SU-DHL-6 (cell line): ENCODE measurements at regions not wholly inside any gene's neighbourhood (a gene's known extent, or its start where the extent isn't known, plus 50 kb on each side); places are given as distances from the start of the nearest gene placed in this dataset.

ENCODE experiments used
- H2AFZ ChIP-seq: fragments of 200-600 bp; sonication (generic); 2 replicates; pipeline ENCODE4 v1.6.1; 2014; ENCODE audit warnings: low read depth, mild to moderate bottlenecking, moderate library complexity, mixed read lengths, antibody characterized with exemption, low read length; ENCODE audit not compliant: severe bottlenecking
- H3F3A ChIP-seq: fragments of 200-600 bp; shearing (Covaris generic); 2 replicates; pipeline ENCODE4 v1.6.0; 2016; ENCODE audit warnings: antibody characterized with exemption, mild to moderate bottlenecking; ENCODE audit not compliant: insufficient read depth
- H3K27ac ChIP-seq: fragments of 200-600 bp; sonication (generic); 2 replicates; pipeline ENCODE4 v1.5.1; 2016; ENCODE audit warnings: low read depth, mild to moderate bottlenecking, low read length, moderate library complexity, mixed read lengths
- H3K27me3 ChIP-seq: fragments of 200-600 bp; sonication (generic), shearing (Covaris generic); 2 replicates; pipeline ENCODE4 v1.6.0; 2014; ENCODE audit warnings: mild to moderate bottlenecking, low read length
- H3K36me3 ChIP-seq: fragments of 200-600 bp; sonication (generic); 2 replicates; pipeline ENCODE4 v1.6.1; 2014; ENCODE audit warnings: mild to moderate bottlenecking, low read length, mixed read lengths
- H3K4me2 ChIP-seq: fragments of 300-600, 200-600 bp; shearing (Covaris generic), sonication (generic); 2 replicates; pipeline ENCODE4 v1.6.0; 2014; ENCODE audit warnings: low read length, low read depth, mild to moderate bottlenecking; ENCODE audit not compliant: poor library complexity, severe bottlenecking
- H3K4me3 ChIP-seq: fragments of 200-600 bp; sonication (generic); 2 replicates; pipeline ENCODE4 v1.5.1; 2014; ENCODE audit warnings: antibody characterized with exemption, low read length, mild to moderate bottlenecking, mixed read lengths; ENCODE audit not compliant: insufficient read depth, poor library complexity, severe bottlenecking
- H3K79me2 ChIP-seq: fragments of 200-600 bp; sonication (generic); 2 replicates; pipeline ENCODE4 v1.6.1; 2014; ENCODE audit warnings: mild to moderate bottlenecking, low read length, moderate library complexity; ENCODE audit not compliant: insufficient read depth
- H3K9ac ChIP-seq: fragments of 200-600 bp; sonication (generic); 2 replicates; pipeline ENCODE4 v1.7.0; 2014; ENCODE audit warnings: mild to moderate bottlenecking, low read length
- H3K9me2 ChIP-seq: fragments of 200-600 bp; sonication (generic); replicated peaks from 2 replicates; pipeline ENCODE4 v1.6.1; 2014; ENCODE audit warnings: low read length; ENCODE audit not compliant: insufficient read depth
- H3K9me3 ChIP-seq: fragments of 200-600 bp; sonication (generic); 2 replicates; pipeline ENCODE4 v1.6.1; 2014; ENCODE audit warnings: low read length, mixed read lengths; ENCODE audit not compliant: insufficient read depth
- H4K20me1 ChIP-seq: fragments of 200-600 bp; sonication (generic); 2 replicates; pipeline ENCODE4 v1.6.1; 2014; ENCODE audit warnings: low read depth, mild to moderate bottlenecking, antibody characterized with exemption, low read length, moderate library complexity, mixed read lengths
- CTCF ChIP-seq: fragments of 200-600 bp; sonication (generic); IDR thresholded peaks from one replicate; pipeline ENCODE4 v1.5.1; 2017; ENCODE audit warnings: antibody characterized with exemption, mild to moderate bottlenecking, low read length, moderate library complexity; ENCODE audit not compliant: insufficient read depth, poor library complexity, severe bottlenecking
- EZH2phosphoT487 ChIP-seq: fragments of 200-600 bp; sonication (generic), shearing (Covaris generic); conservative IDR thresholded peaks from 2 replicates; pipeline ENCODE4 v1.6.1; 2018; ENCODE audit warnings: mild to moderate bottlenecking, antibody characterized with exemption, low read length, moderate library complexity, mixed read lengths

GRCh38 chr1:29563571-29563970 lies 327.2 kb downstream of the PTPRU start:
- H3K9me3 ChIP-seq: peaks cover 16% of the 10 kb centered on the region; the same call in 1 of the 2 replicates

GRCh38 chr1:29563092-29563491 lies 326.8 kb downstream of the PTPRU start:
- no peaks in the 10 kb centered on the region for H3K27me3 ChIP-seq
- no peak overlapping the region for H3K9ac ChIP-seq
- H3K27ac ChIP-seq: no peak overlapping the region
- TF ChIP-seq EZH2phosphoT487: no peak
- no peak for TF ChIP-seq CTCF
- no peaks in the 10 kb centered on the region for H3F3A ChIP-seq
- H3K36me3 ChIP-seq: no peaks in the 10 kb centered on the region
- no peaks in the 10 kb centered on the region for H3K9me2 ChIP-seq
- no peak overlapping the region for H2AFZ ChIP-seq
- no peak overlapping the region for H3K4me2 ChIP-seq
- H3K9me3 ChIP-seq: peaks cover 16% of the 10 kb centered on the region; the same call in 1 of the 2 replicates
- no peaks in the 10 kb centered on the region for H4K20me1 ChIP-seq
- no peaks in the 10 kb centered on the region for H3K79me2 ChIP-seq
- no peak overlapping the region for H3K4me3 ChIP-seq

More at GRCh38 chr1:29563571-29563970, 327.2 kb downstream of the PTPRU start:
- Histone ChIP-seq H3K36me3 (no peaks in the 10 kb centered on the region), H3F3A (no peaks in the 10 kb centered on the region), H3K4me2 (no peak overlapping the region), H3K9ac (no peak overlapping the region), H2AFZ (no peak overlapping the region), H3K4me3 (no peak overlapping the region), H3K9me2 (no peaks in the 10 kb centered on the region), H4K20me1 (no peaks in the 10 kb centered on the region), H3K27me3 (no peaks in the 10 kb centered on the region), H3K27ac (no peak overlapping the region), H3K79me2 (no peaks in the 10 kb centered on the region)
- TF ChIP-seq CTCF: no peak
- TF ChIP-seq EZH2phosphoT487: no peak

- Histone ChIP-seq H3K36me3 (no peaks in the 10 kb centered on the region), H3K27ac (no peak overlapping the region), H3K9me3 (peaks cover 10% of the 10 kb centered on the region; the same call in 1 of the 2 replicates), H3K4me3 (no peak overlapping the region), H3K9ac (no peak overlapping the region), H2AFZ (no peak overlapping the region), H3K4me2 (no peak overlapping the region), H4K20me1 (no peaks in the 10 kb centered on the region), H3K27me3 (no peaks in the 10 kb centered on the region), H3K79me2 (no peaks in the 10 kb centered on the region), H3K9me2 (no peaks in the 10 kb centered on the region), H3F3A (no peaks in the 10 kb centered on the region)
- no peak for TF ChIP-seq EZH2phosphoT487
- TF ChIP-seq CTCF: no peak
These were observed 322.7 kb downstream of the PTPRU start for GRCh38 chr1:29559056-29559455.
